Suprapubic skin (tissue), 4 donors: ENCODE measurements at regions not wholly inside any gene's neighbourhood (a gene's known extent, or its start where the extent isn't known, plus 50 kb on each side); places are given as distances from the start of the nearest gene placed in this dataset.
"Not testable (repeated sequence)": the region's sequence is repeated elsewhere in the genome, so short reads cannot be mapped to it uniquely, and the experiment has no call there.

Experiments used
- DNase-seq, 2 donors: peaks; one replicate each; pipeline ENCODE4 v3.0.0-alpha.2; 2019; ENCODE audit warnings: low spot score in 2 of 2
- H3K27ac ChIP-seq: fragments of 200-600 bp; sonication (generic); one replicate; pipeline ENCODE4 v1.5.1; 2019
- H3K27me3 ChIP-seq: fragments of 200-600 bp; sonication (generic); one replicate; pipeline ENCODE4 v1.5.1; 2019
- H3K36me3 ChIP-seq: fragments of 200-600 bp; sonication (generic); one replicate; pipeline ENCODE4 v1.5.1; 2019
- H3K4me1 ChIP-seq: fragments of 200-600 bp; sonication (generic); one replicate; pipeline ENCODE4 v1.5.1; 2019
- H3K4me3 ChIP-seq: fragments of 200-600 bp; sonication (generic); one replicate; pipeline ENCODE4 v1.5.1; 2019; ENCODE audit warnings: mild to moderate bottlenecking
- H3K9me3 ChIP-seq: fragments of 200-600 bp; sonication (generic); one replicate; pipeline ENCODE4 v1.5.1; 2019
- EP300 ChIP-seq: sonication (generic); formaldehyde crosslinking; IDR thresholded peaks from one replicate; pipeline ENCODE4 v1.6.1; 2017; ENCODE audit warnings: antibody characterized with exemption
- POLR2A ChIP-seq, 2 donors: fragments of 450-650 bp; IDR thresholded peaks; one replicate each; pipeline ENCODE4 v1.6.1; 2017; ENCODE audit warnings: antibody characterized with exemption in 2 of 2, mild to moderate bottlenecking in 2 of 2, moderate library complexity in 2 of 2
- POLR2AphosphoS5 ChIP-seq, 3 donors: sonication (generic); formaldehyde crosslinking; IDR thresholded peaks; one replicate each; pipeline ENCODE4 v1.6.1; 2017; ENCODE audit warnings: antibody characterized with exemption in 3 of 3
- whole genome bisulfite sequencing: methylation state at CpG from one replicate; pipeline ENCODE4 v1.1.5; 2018; 5-methylcytosine and 5-hydroxymethylcytosine counted together
- TF ChIP-seq, protein P1 (sequence below), 2 donors: fragments of 200-600 bp in 1 of 2; fragments of 450-650 bp in 1 of 2; sonication (generic) in 1 of 2; IDR thresholded peaks; one replicate each; pipeline ENCODE4 v1.5.1; 2016 to 2019; ENCODE audit warnings: antibody characterized with exemption in 2 of 2, mild to moderate bottlenecking in 1 of 2, moderate library complexity in 1 of 2

DNA sequence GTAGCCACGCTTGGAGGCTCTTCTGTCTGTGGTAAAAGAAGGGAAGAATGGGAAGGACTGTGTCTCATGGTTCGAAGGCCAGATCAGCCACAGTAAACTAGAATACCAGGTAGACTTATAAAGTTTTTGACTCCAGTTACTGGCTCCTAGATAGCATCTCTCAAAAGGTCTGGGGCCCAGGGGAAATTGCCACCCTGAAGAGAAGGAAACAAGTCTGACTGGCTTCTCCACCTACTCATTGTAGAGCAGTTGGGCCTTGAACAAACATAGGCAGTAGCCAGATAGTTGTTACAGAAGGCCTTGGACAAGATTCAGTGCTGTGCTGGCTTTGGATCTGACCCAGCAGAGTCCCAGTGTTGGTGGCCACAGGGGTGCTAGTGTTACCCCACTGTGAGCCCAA is 890.4 kb downstream of the EFNA5 start:
- Histone ChIP-seq H3K4me3 (no peak overlapping the region), H3K27me3 (no peaks in the 10 kb centered on the region), H3K4me1 (no peaks in the 10 kb centered on the region), H3K9me3 (no peaks in the 10 kb centered on the region), H3K36me3 (no peaks in the 10 kb centered on the region), H3K27ac (no peak overlapping the region)
- DNase-seq: no peak
- 85% methylated on average over 2 of the region's 2 CpGs for WGBS
- TF ChIP-seq, protein P1, sequence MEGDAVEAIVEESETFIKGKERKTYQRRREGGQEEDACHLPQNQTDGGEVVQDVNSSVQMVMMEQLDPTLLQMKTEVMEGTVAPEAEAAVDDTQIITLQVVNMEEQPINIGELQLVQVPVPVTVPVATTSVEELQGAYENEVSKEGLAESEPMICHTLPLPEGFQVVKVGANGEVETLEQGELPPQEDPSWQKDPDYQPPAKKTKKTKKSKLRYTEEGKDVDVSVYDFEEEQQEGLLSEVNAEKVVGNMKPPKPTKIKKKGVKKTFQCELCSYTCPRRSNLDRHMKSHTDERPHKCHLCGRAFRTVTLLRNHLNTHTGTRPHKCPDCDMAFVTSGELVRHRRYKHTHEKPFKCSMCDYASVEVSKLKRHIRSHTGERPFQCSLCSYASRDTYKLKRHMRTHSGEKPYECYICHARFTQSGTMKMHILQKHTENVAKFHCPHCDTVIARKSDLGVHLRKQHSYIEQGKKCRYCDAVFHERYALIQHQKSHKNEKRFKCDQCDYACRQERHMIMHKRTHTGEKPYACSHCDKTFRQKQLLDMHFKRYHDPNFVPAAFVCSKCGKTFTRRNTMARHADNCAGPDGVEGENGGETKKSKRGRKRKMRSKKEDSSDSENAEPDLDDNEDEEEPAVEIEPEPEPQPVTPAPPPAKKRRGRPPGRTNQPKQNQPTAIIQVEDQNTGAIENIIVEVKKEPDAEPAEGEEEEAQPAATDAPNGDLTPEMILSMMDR (IDR thresholded peaks at IDR 0.05): no peak
- no peak for TF ChIP-seq POLR2A (IDR thresholded peaks at IDR 0.05)
- TF ChIP-seq POLR2AphosphoS5 (IDR thresholded peaks at IDR 0.05): no peak
- no peak for TF ChIP-seq EP300

DNA sequence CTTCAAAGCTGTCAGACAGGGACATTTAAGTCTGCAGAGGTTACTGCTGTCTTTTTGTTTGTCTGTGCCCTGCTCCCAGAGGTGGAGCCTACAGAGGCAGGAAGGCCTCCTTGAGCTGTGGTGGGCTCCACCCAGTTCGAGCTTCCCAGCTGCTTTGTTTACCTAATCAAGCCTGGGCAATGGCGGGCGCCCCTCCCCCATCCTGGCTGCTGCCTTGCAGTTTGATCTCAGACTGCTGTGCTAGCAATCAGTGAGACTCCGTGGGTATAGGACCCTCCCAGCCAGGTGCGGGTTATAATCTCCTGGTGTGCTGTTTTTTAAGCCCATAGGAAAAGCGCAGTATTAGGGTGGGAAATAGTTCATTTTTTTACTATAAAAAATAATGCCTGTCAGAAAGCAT is 894.2 kb downstream of the EFNA5 start:
- H3K9me3 ChIP-seq, H3K27ac ChIP-seq, H3K4me1 ChIP-seq, DNase-seq, H3K4me3 ChIP-seq, H3K36me3 ChIP-seq, H3K27me3 ChIP-seq: not testable (repeated sequence)
- WGBS: 91% methylated on average over 3 of the region's 6 CpGs

- H3K4me3 ChIP-seq: no peak overlapping the region
- H3K27me3 ChIP-seq: no peaks in the 10 kb centered on the region
- WGBS: 77% methylated on average over 4 of the region's 4 CpGs
Observed at GRCh38 chr5:106768392-106768791, 902.3 kb downstream of the EFNA5 start.

GRCh38 chr5:106766916-106767315 is 903.8 kb downstream of the EFNA5 start:
- H3K27ac ChIP-seq: no peak overlapping the region
- H3K4me1 ChIP-seq: no peaks in the 10 kb centered on the region
- DNase-seq: no peak
- TF ChIP-seq POLR2A (IDR thresholded peaks at IDR 0.05): no peak
- TF ChIP-seq POLR2AphosphoS5 (IDR thresholded peaks at IDR 0.05): no peak
- TF ChIP-seq EP300: no peak
- TF ChIP-seq, protein P1 (IDR thresholded peaks at IDR 0.05): no peak
- no peaks in the 10 kb centered on the region for H3K9me3 ChIP-seq
- no peaks in the 10 kb centered on the region for H3K36me3 ChIP-seq
- H3K4me3 ChIP-seq: no peak overlapping the region
- WGBS: 65% methylated on average over 2 of the region's 2 CpGs
- H3K27me3 ChIP-seq: no peaks in the 10 kb centered on the region

More at GRCh38 chr5:106768392-106768791, 902.3 kb downstream of the EFNA5 start:
- no peak overlapping the region for H3K27ac ChIP-seq
- H3K4me1 ChIP-seq: no peaks in the 10 kb centered on the region
- H3K9me3 ChIP-seq: no peaks in the 10 kb centered on the region
- H3K36me3 ChIP-seq: no peaks in the 10 kb centered on the region
- no peak for TF ChIP-seq POLR2A (IDR thresholded peaks at IDR 0.05)
- TF ChIP-seq POLR2AphosphoS5 (IDR thresholded peaks at IDR 0.05): no peak
- no peak for TF ChIP-seq EP300
- TF ChIP-seq, protein P1 (IDR thresholded peaks at IDR 0.05): no peak
- DNase-seq: no peak

- H3K4me1 ChIP-seq: no peaks in the 10 kb centered on the region
- 62% methylated on average over 3 of the region's 3 CpGs for WGBS
Observed at GRCh38 chr5:106759581-106759980, 911.2 kb downstream of the EFNA5 start.

More at GRCh38 chr5:106759581-106759980, 911.2 kb downstream of the EFNA5 start:
- no peaks in the 10 kb centered on the region for H3K36me3 ChIP-seq
- H3K9me3 ChIP-seq: no peaks in the 10 kb centered on the region
- H3K27ac ChIP-seq: no peak overlapping the region
- TF ChIP-seq EP300: no peak
- TF ChIP-seq, protein P1 (IDR thresholded peaks at IDR 0.05): no peak
- TF ChIP-seq POLR2AphosphoS5 (IDR thresholded peaks at IDR 0.05): no peak
- no peak for TF ChIP-seq POLR2A (IDR thresholded peaks at IDR 0.05)
- no peak overlapping the region for H3K4me3 ChIP-seq
- H3K27me3 ChIP-seq: no peaks in the 10 kb centered on the region
- DNase-seq: no peak
